Stimulated activated CD8-positive, alpha-beta memory T cell treated with anti-CD3 and anti-CD28 coated beads, Interleukin-4, amount 100 ng/mL, for 4 hours (primary cell): ENCODE measurements at regions not wholly inside any gene's neighbourhood (a gene's known extent, or its start where the extent isn't known, plus 50 kb on each side); places are given as distances from the start of the nearest gene placed in this dataset.

ENCODE experiments used
- DNase-seq, 2 donors: peaks; one replicate each; pipeline ENCODE4 v3.0.0-alpha.2; 2020; ENCODE audit warnings: low read depth in 2 of 2, low spot score in 1 of 2

- no peak for DNase-seq
Observed at GRCh38 chr6:104326173-104327001, 533.3 kb downstream of the HACE1 start.

- DNase-seq, result no peak
Observed at GRCh38 chr6:104325341-104326172, 534.2 kb downstream of the HACE1 start.

- no peak for DNase-seq
Observed at GRCh38 chr6:104324301-104324700, 535.4 kb downstream of the HACE1 start.

- DNase-seq, result no peak
Observed at GRCh38 chr6:104322841-104323240, 536.9 kb downstream of the HACE1 start.

DNA sequence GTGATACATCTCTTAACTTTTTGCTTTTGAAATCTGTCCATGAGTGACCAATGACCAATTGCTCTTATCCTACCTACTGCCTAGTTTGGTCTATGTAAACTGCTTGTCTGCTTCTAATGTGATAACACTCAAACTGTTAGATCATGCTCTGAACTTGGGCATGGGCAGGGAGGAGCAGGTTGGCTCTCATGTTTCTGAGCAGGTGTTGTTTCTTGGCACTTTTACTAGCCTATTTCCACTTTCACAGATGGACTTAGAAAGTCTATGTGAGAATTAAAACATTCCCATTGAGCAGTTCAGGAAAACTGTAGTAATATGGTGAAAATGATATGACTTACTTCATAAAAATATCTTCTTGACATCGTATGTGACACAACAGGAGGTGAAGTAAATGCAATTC lies 538.4 kb downstream of the HACE1 start:
- DNase-seq, result no peak

- DNase-seq, result no peak
Observed at GRCh38 chr6:104320896-104321295, 538.8 kb downstream of the HACE1 start.

- DNase-seq, result no peak
Observed at GRCh38 chr6:104312851-104313250, 546.9 kb downstream of the HACE1 start.

DNA sequence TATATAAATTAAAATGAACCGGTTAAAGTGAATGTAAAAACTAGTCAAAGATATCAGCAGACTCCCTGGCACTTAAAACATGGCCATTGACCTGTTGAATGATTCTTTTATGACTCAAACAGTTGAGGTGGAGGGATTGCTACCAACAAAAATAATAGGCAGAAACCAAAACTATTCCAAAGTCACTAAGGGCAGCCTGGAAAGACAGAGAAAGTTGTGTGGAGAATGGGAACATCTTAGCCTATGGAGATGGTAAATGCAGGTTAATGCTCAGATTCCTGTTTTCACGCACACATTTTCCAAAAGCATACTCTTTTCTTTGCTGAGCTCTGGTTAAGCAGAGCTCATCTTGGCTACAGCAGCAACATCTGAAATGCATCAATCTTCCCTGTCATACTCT lies 553.5 kb downstream of the HACE1 start:
- no peak for DNase-seq

- DNase-seq, result no peak
Observed at GRCh38 chr6:104305206-104305605, 554.5 kb downstream of the HACE1 start.

DNA sequence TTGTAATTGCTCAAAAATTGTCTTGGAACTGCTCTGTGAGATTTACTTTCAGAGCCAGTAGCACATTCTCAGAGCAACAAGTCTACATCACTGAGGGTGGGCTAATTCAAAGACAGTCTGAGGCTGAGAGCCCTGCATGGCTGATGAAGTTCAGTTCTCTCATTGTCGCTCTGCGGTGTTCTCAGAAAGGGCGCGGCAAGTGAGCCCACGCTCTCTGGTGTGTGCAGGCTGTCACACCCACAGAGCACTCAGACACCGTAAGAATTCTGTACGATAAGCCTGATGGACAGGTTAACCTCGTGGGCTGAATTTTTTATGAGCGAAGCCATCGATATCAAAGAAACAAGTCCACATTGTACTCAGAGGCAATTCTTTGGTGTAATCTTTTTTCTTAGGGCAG lies 557.8 kb downstream of the HACE1 start:
- DNase-seq, result no peak

- no peak for DNase-seq
Observed at GRCh38 chr6:104286641-104287040, 573.1 kb downstream of the HACE1 start.

DNA sequence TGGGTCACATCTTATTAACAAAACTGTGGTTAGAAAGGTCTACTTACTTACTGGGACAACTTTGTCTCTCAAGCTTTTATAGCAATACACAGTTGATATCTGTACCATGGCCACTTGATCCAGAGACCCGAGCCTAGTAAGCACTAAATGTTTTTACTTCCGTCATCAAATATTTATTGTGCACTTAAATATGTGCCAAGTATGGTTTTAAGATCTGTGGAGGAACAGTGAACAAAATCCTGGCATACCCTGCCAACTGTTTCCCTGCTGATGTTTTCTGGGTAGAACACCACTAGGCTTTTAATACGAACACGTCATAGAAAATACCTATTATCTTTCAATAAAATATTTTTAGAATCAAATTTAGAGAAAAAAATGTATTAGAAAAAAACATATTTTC lies 574.8 kb downstream of the HACE1 start:
- DNase-seq, result no peak

DNA sequence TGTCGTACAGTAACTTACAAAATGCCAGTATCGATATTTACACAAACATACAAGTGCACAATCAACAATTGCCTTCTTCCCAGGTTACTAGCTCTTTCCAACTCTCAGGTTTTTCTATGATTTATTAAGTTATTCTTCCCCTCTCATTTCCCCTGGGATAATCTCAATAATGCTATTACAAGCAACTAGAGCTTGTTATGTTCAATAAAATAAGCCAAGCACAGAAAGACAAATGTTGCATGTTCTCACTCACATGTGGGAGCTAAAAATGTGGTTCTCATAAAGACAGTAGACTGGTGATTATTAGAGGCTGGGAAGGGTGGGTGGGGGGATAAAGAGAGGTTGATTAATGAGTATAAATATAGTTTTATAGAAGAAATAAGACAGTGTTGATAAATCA lies 577.1 kb downstream of the HACE1 start:
- no peak for DNase-seq

DNA sequence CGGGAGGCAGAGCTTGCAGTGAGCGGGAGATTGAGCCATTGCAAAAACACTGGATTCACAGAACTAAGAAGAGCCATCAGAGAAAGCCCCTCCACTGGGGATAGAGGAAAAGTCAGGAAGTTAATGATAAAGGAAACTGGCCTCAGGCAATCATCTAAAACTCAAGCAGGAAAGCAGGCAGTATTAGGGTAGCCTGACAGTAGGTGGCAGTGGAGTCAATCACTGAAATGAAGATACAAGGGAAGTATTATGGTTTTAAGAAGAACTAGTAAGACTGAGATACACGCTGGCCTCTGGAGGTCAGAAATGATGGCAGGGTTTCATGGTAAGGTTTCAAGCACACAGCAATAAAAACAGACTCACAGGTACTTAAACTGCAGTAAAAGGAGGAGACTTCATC lies 578.3 kb downstream of the HACE1 start:
- DNase-seq, result no peak

GRCh38 chr6:104268389-104268788 lies 591.3 kb downstream of the HACE1 start:
- DNase-seq, result no peak

DNA sequence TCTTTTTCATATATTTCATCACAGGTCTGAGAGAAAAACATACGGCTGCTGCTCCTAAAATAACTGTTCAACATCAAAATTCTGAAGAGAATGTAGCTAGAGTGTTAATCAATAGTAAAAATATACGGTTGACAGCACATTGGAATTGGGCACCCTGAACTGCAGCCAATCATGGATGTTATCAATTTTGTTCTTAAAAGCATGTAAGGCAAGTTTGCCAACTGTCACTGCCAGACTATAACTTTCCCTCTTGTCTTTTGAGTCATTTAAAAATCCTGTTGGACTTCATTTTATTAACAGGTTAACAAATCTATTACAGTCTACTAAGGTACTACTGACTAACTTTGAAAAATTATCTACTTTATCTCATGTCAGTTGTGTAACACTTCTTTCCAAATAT lies 592.8 kb downstream of the HACE1 start:
- no peak for DNase-seq

GRCh38 chr6:104256646-104257045 lies 603.1 kb downstream of the HACE1 start:
- no peak for DNase-seq

- no peak for DNase-seq
Observed at GRCh38 chr6:104253236-104253635, 606.5 kb downstream of the HACE1 start.

- DNase-seq, result no peak
Observed at GRCh38 chr6:104252276-104252675, 607.4 kb downstream of the HACE1 start.

DNA sequence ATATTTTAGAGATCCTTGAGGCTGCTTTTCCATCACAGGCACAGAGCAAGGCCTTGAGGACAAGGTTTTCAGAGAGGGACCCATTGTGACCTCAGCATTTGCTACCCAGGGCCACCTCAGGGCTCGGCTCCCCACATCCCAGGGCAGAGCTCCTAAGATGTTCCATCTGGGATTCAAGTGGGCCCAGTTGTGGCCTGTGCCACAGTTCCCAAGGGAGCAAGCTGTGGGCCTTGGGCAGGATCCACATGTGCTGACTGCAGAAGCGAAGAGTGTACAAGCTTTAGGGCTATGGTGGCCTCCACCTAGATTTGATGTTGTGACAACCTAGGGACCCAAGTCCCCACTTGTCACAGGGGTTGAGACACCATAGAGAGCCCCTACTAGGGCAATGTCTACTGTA lies 608.1 kb downstream of the HACE1 start:
- no peak for DNase-seq

- DNase-seq, result no peak
Observed at GRCh38 chr6:104240865-104241264, 618.9 kb downstream of the HACE1 start.

GRCh38 chr6:104239971-104240370 lies 619.7 kb downstream of the HACE1 start:
- no peak for DNase-seq
